ENCODE measurements at regions not wholly inside any gene's neighbourhood (a gene's known extent, or its start where the extent isn't known, plus 50 kb on each side); places are given as distances from the start of the nearest gene placed in this dataset.

GRCh38 chr4:38411981-38412536 is 251.9 kb upstream of the KLF3 start:
- Histone ChIP-seq H3K9me3 (ENCODE audit: low read length) (no peaks in the 10 kb centered on the region), H3K79me2 (ENCODE audit: insufficient read depth, low read length) (no peaks in the 10 kb centered on the region), H4K20me1 (ENCODE audit: insufficient read depth, low read length) (no peaks in the 10 kb centered on the region), H3K9me2 (ENCODE audit: low read depth, low read length) (no peaks in the 10 kb centered on the region), H3F3A (ENCODE audit: insufficient read depth, low read length) (no peaks in the 10 kb centered on the region), H2AFZ (ENCODE audit: low read length) (no peak overlapping the region), H3K36me3 (ENCODE audit: insufficient read depth, low read length) (no peaks in the 10 kb centered on the region), H3K27me3 (ENCODE audit: insufficient read depth, low read length) (no peaks in the 10 kb centered on the region), H3K4me3 (ENCODE audit: low read depth, low read length, poor library complexity, severe bottlenecking) (no peak overlapping the region), H3K27ac (ENCODE audit: low read depth, low read length, poor library complexity, severe bottlenecking) (no peak overlapping the region), H3K4me2 (ENCODE audit: low read length) (no peak overlapping the region), H3K4me1 (ENCODE audit: insufficient read depth, low read length, severe bottlenecking) (no peaks in the 10 kb centered on the region), H3K9ac (ENCODE audit: low read length) (no peak overlapping the region)
- TF ChIP-seq EZH2 (IDR thresholded peaks at IDR 0.05; ENCODE audit: borderline replicate concordance, low read length) (no peak), CTCF (IDR thresholded peaks at IDR 0.05; ENCODE audit: low read length) (no peak)

- H3K27me3 ChIP-seq (ENCODE audit: insufficient read depth, low read length) = no peaks in the 10 kb centered on the region
- no peaks in the 10 kb centered on the region for H3K4me1 ChIP-seq (ENCODE audit: insufficient read depth, low read length, severe bottlenecking)
- no peak overlapping the region for H2AFZ ChIP-seq (ENCODE audit: low read length)
- H3K36me3 ChIP-seq (ENCODE audit: insufficient read depth, low read length) = no peaks in the 10 kb centered on the region
- TF ChIP-seq EZH2 (IDR thresholded peaks at IDR 0.05; ENCODE audit: borderline replicate concordance, low read length) = no peak
- TF ChIP-seq CTCF (IDR thresholded peaks at IDR 0.05; ENCODE audit: low read length) = no peak
- H3F3A ChIP-seq (ENCODE audit: insufficient read depth, low read length) = no peaks in the 10 kb centered on the region
- no peak overlapping the region for H3K4me3 ChIP-seq (ENCODE audit: low read depth, low read length, poor library complexity, severe bottlenecking)
- H3K4me2 ChIP-seq (ENCODE audit: low read length) = no peak overlapping the region
- no peaks in the 10 kb centered on the region for H3K9me2 ChIP-seq (ENCODE audit: low read depth, low read length)
- no peak overlapping the region for H3K9ac ChIP-seq (ENCODE audit: low read length)
- no peaks in the 10 kb centered on the region for H3K9me3 ChIP-seq (ENCODE audit: low read length)
- no peak overlapping the region for H3K27ac ChIP-seq (ENCODE audit: low read depth, low read length, poor library complexity, severe bottlenecking)
- no peaks in the 10 kb centered on the region for H3K79me2 ChIP-seq (ENCODE audit: insufficient read depth, low read length)
- no peaks in the 10 kb centered on the region for H4K20me1 ChIP-seq (ENCODE audit: insufficient read depth, low read length)
Measured at GRCh38 chr4:38413524-38414341, 250.3 kb upstream of the KLF3 start.

GRCh38 chr4:38414410-38414809 is 249.6 kb upstream of the KLF3 start:
- H3K4me2 ChIP-seq (ENCODE audit: low read length) = no peak overlapping the region
- no peaks in the 10 kb centered on the region for H4K20me1 ChIP-seq (ENCODE audit: insufficient read depth, low read length)
- H3K9me3 ChIP-seq (ENCODE audit: low read length) = no peaks in the 10 kb centered on the region
- no peak for TF ChIP-seq CTCF (IDR thresholded peaks at IDR 0.05; ENCODE audit: low read length)
- no peak for TF ChIP-seq EZH2 (IDR thresholded peaks at IDR 0.05; ENCODE audit: borderline replicate concordance, low read length)
- H3K9me2 ChIP-seq (ENCODE audit: low read depth, low read length) = no peaks in the 10 kb centered on the region
- no peaks in the 10 kb centered on the region for H3K79me2 ChIP-seq (ENCODE audit: insufficient read depth, low read length)
- no peak overlapping the region for H3K9ac ChIP-seq (ENCODE audit: low read length)
- H3K4me3 ChIP-seq (ENCODE audit: low read depth, low read length, poor library complexity, severe bottlenecking) = no peak overlapping the region
- no peak overlapping the region for H2AFZ ChIP-seq (ENCODE audit: low read length)
- H3K27ac ChIP-seq (ENCODE audit: low read depth, low read length, poor library complexity, severe bottlenecking) = no peak overlapping the region
- no peaks in the 10 kb centered on the region for H3K4me1 ChIP-seq (ENCODE audit: insufficient read depth, low read length, severe bottlenecking)
- no peaks in the 10 kb centered on the region for H3K27me3 ChIP-seq (ENCODE audit: insufficient read depth, low read length)
- no peaks in the 10 kb centered on the region for H3K36me3 ChIP-seq (ENCODE audit: insufficient read depth, low read length)
- no peaks in the 10 kb centered on the region for H3F3A ChIP-seq (ENCODE audit: insufficient read depth, low read length)

All from OCI-LY1 (cell line).